ENCODE measurements at regions not wholly inside any gene's neighbourhood (a gene's known extent, or its start where the extent isn't known, plus 50 kb on each side); places are given as distances from the start of the nearest gene placed in this dataset.

GRCh38 chr20:48378976-48379675 is 448.7 kb downstream of the PREX1 start (continued):
- TF ChIP-seq ZBTB49 (CRISPR knock-in tag; IDR thresholded peaks at IDR 0.05; ENCODE audit: borderline replicate concordance) (no peak), ZNF333 (CRISPR knock-in tag; IDR thresholded peaks at IDR 0.05; ENCODE audit: borderline replicate concordance) (no peak), ZNF430 (CRISPR knock-in tag; IDR thresholded peaks at IDR 0.05) (no peak), NCOA2 (CRISPR knock-in tag; IDR thresholded peaks at IDR 0.05) (no peak), AKAP8 (CRISPR knock-in tag; IDR thresholded peaks at IDR 0.05) (no peak), SKI (IDR thresholded peaks at IDR 0.05; ENCODE audit: partially characterized antibody) (no peak), PCBP1 (IDR thresholded peaks at IDR 0.05; ENCODE audit: borderline replicate concordance, low read depth, low read length) (no peak)

GRCh38 chr20:48377940-48378339 is 449.9 kb downstream of the PREX1 start:
- Histone ChIP-seq H3K36me3 (replicated peaks in 1 of 2; ENCODE audit: control insufficient read depth in 1 of 2, insufficient read depth in 2 of 2, low read length in 2 of 2) (no peaks in the 10 kb centered on the region), H3K4me1 (ENCODE audit: insufficient read depth, low read length) (peaks cover 84% of the 10 kb centered on the region), H4K20me1 (ENCODE audit: insufficient read depth, low read length) (no peaks in the 10 kb centered on the region), H3K9ac (ENCODE audit: insufficient read depth, low read depth, low read length) (no peak overlapping the region), H3K9me3 (ENCODE audit: low read length) (no peaks in the 10 kb centered on the region), H3K79me2 (ENCODE audit: insufficient read depth, low read length) (no peaks in the 10 kb centered on the region), H3K4me2 (ENCODE audit: low read depth, low read length) (no peak overlapping the region), H3K4me3 (replicated peaks in 1 of 3; ENCODE audit: insufficient read depth in 1 of 3, low read depth in 2 of 3, low read length in 3 of 3) (no peak overlapping the region), H3K27me3 (ENCODE audit: control insufficient read depth in 1 of 2, insufficient read depth in 2 of 2, low read length in 2 of 2) (no peaks in the 10 kb centered on the region), H3K27ac (ENCODE audit: extremely low read length, insufficient read depth, low read length) (no peak overlapping the region), H2AFZ (ENCODE audit: low read length) (no peak overlapping the region)
- no TSS peak for BruUV-seq (replicated peaks)
- ChIA-PET POLR2A (interaction anchor here (0.9 to 3.4 kb wide), 3 partner anchors 16 to 21 kb away, joined by 5 to 24 read pairs (median 6); no protein-coding TSS in a partner anchor), CTCF (ENCODE audit: low intra/inter-chr PET ratio, low total read pairs) (no interaction called here)
- in situ Hi-C loops (cut with HindIII; ENCODE audit: extremely low pct_ligation_motif_present, low pct_unique_long_range_greater_than_20kb) = loop anchor here (10.0 kb wide), 1 partner anchor 403 kb away; no protein-coding TSS in a partner anchor
- peak; percentile 69 for FAIRE-seq
- WGBS (ENCODE audit: low lambda C conversion rate) = 37% methylated on average over 2 of the region's 2 CpGs
- no peak for ATAC-seq
- intact Hi-C loops (cut with micrococcal nuclease; ENCODE audit: unreplicated experiment) = loop anchor here (10.0 kb wide), 1 partner anchor 547 kb away; the partner anchor contains the start of gene ARFGEF2
- DNase-seq (ENCODE audit: low spot score) = no peak
- no peak for TF ChIP-seq NRL (CRISPR knock-in tag; IDR thresholded peaks at IDR 0.05; ENCODE audit: borderline replicate concordance)
- TF ChIP-seq ZNF234 (CRISPR knock-in tag; conservative IDR thresholded peaks at IDR 0.05) = no peak
- no peak for TF ChIP-seq KDM2A (CRISPR knock-in tag; IDR thresholded peaks at IDR 0.05; ENCODE audit: borderline replicate concordance, low read depth)
- no peak for TF ChIP-seq ZNF703 (CRISPR knock-in tag; IDR thresholded peaks at IDR 0.05; ENCODE audit: borderline replicate concordance)
- no peak for TF ChIP-seq THAP8 (CRISPR knock-in tag; IDR thresholded peaks at IDR 0.05; ENCODE audit: borderline replicate concordance)
- TF ChIP-seq, protein P1, sequence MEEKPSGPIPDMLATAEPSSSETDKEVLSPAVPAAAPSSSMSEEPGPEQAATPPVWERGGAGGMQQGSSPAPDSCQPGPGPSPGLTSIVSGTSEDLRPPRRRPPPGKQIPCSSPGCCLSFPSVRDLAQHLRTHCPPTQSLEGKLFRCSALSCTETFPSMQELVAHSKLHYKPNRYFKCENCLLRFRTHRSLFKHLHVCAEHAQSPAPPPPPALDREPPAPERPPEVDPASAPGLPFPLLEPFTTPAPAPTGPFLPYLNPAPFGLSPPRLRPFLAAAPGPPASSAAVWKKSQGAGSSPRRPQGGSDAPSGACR (CRISPR knock-in tag; IDR thresholded peaks at IDR 0.05) = peak; percentile 57; the same call in 1 of the 2 replicates
- TF ChIP-seq HNRNPK (IDR thresholded peaks at IDR 0.05; ENCODE audit: low read depth, low read length, poor library complexity, severe bottlenecking) = no peak
- no peak for TF ChIP-seq MATR3 (CRISPR knock-in tag; IDR thresholded peaks at IDR 0.05)
- no peak for TF ChIP-seq RXRA (CRISPR knock-in tag; IDR thresholded peaks at IDR 0.05)
